HG02970 (cell line): ENCODE measurements at regions not wholly inside any gene's neighbourhood (a gene's known extent, or its start where the extent isn't known, plus 50 kb on each side); places are given as distances from the start of the nearest gene placed in this dataset.
"Not testable (repeated sequence)": the region's sequence is repeated elsewhere in the genome, so short reads cannot be mapped to it uniquely, and the experiment has no call there.

Experiments used
- ATAC-seq: cut with Tn5 transposase; IDR thresholded peaks from one replicate; pipeline ENCODE4 v1.9.1; 2021; ENCODE audit warnings: mild to moderate bottlenecking, moderate library complexity, moderate number of reproducible peaks; ENCODE audit not compliant: unreplicated experiment, low FRiP score

DNA sequence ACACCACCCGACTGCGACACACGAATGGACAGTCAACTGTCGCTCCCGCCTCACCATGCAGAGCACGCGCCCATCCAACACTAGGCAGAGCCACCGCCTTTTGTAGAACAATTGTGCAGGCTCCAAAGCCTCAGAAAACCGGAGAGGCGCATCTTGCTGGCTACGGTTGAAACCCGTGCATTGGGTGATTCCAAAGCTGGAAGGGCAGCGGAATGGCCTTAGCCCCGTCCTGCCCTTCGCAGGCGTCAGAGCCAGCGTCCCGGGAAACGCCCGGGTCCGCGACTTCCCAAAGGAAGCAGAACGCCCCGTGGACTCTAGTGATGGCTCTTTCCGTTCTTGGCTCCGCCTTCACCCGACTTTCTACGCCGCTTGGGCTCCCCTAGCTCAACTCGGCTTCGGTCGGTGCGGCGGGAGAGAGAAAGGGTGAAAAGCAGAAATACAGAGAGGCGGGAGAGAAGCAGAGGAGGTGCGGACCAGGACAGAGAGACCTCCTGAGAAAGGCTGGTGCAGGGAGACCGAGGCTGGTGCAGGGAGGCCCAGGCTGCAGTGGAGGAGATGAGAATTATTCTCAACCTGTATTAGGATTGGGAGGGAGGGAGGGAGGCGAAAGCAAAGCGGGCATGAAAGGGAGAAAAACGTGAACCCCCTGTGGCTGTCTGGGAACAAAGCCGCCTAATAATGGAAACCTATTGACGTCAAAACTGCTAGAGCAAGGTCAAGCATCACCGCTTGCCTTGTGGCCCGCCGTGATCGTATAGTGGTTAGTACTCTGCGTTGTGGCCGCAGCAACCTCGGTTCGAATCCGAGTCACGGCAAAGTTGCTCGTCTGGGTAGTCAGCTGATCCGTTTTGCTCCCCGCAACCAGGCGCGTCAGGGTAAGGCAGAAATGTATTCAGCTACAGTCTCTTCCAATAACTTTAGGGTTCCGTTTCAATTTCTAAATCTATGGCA lies 99.5 kb downstream of the PRKAB2 start:
- ATAC-seq: no peak

DNA sequence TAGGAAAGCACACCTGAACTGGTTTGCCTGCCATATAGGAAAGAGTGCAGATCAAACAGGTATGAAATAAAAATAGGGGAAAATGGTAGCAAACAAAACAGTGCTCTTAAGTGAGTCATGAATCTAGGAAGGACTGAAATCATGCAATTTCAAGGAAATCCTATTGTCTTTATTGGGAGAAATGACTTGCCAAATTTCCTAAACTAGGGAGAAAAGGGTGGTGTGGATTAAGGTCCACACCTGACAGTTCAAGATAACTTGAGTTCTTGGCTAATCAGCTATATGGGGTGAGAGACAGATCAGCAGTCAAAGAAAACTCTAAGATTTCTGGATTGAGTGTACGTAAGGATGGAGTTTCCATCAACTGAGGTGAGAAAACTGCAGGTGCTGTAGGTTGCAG lies 101.1 kb downstream of the PRKAB2 start:
- ATAC-seq: no peak

DNA sequence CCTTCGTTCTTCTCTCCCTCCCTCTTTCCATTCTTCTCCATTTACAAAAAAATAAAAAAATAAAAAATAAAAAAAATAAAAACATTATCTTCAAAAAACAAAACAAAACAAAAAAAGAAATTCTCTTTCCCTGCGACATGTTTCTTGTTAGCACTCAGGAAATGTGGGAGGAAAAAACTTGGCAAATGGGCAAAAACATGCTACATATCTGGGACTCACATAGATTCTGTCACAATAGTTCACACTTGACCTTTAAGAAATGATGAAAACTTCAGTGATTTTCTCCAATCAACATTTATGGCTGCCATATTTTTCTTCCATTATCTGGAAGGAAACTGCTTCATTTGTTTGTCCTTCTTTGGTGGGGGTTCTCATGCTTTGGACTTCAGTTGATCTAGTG lies 109.3 kb downstream of the PRKAB2 start:
- ATAC-seq: no peak

DNA sequence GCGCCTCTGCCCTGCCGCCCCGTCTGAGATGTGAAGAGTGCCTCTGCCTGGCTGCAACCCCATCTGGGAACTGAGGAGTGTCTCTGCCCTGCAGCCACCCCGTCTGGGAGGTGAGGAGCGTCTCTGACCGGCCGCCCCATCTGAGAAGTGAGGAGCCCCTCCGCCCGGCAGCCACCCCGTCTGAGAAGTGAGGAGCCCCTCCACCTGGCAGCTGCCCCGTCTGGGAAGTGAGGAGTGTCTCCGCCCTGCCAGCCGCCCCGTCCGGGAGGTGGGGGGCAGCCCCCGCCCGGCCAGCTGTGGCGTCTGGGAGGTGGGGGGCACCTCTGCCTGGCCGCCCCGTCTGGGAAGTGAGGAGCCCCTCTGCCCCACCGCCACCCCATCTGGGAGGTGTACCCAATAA lies 110.4 kb downstream of the PRKAB2 start:
- not testable (repeated sequence) for ATAC-seq

DNA sequence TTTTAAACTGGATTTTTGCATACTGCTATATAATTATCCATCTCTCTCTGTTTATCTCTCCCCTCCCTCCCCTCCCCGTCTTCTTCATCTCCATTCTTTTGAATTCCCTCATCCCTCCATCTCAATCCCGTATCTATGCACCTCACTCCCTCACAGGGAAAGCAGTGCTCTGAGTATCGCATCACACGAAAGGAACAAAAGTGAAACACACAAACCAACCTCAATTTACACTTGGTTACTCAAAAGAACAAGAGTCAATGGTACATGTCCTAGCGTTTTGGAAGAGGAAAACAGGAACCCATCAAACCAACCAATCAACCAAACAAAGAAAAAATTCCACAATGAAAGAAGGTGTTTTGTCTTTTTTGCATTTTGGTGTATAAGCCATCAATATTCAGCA lies 115.1 kb downstream of the NBPF12 start:
- ATAC-seq: no peak

DNA sequence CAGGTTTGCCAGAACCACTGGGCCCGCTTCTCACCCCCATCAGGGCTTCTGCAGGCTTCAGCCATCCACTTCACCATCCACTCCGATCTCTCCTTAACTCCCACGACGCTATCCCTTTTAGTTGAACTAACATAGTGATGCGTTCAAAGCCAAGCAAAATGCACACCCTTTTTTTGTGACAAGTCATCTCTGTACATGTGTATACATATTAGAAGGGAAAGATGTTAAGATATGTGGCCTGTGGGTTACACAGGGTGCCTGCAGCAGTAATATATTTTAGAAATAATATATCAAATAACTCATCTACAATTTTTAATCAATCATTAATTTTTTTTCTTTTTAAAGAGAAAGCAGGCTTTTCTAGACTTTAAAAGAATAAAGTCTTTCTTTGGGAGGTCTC lies 114.6 kb downstream of the NBPF12 start:
- ATAC-seq: no peak

DNA sequence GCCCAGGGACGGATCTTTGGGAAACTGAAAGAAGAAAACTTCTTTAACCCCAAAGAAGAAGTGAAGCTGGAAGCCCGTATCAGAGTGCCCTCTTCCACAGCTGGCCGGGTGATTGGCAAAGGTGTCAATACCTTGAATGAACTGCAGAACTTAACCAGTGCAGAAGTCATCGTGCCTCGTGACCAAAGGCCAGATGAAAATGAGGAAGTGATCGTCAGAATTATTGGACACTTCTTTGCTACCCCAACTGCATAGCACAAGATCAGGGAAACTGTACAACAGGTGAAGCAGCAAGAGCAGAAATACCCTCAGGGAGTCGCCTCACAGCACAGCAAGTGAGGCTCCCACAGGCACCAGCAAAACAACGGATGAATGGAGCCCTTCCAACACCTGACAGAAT lies 114.0 kb downstream of the NBPF12 start:
- ATAC-seq: no peak

DNA sequence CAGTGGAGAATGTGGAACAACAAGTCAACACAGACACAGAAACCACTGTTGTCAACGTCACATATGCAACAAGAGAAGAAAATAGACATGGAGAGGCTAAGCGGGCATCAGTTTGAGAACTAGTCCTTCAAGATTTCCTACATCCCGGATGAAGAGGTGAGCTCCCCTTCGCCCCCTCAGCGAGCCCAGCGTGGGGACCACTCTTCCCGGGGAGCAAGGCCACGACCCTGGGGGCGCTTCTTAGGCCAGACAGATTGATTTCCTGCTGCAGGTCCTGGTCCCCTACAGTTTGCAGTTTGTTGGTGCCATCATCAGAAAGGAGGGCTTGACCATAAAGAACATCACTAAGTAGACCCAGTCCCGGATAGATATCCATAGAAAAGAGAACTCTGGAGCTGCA lies 113.0 kb downstream of the NBPF12 start:
- ATAC-seq: no peak

DNA sequence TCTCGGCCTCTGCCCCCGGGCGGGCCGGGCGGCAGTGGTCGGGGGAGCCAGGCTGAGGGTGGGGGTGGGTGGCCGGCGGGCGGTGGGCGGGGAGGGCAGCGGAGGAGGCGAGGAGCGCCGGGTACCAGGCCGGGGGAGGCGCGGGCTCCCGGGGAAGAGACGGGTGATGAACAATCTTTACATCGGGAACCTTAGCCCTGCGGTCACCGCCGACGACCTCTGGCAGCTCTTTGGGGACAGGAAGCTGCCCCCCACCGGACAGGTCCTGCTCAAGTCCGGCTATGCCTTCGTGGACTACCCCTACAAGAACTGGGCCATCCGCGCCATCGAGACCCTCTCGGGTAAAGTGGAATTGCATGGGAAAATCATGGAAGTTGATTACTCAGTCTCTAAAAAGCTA lies 112.5 kb downstream of the NBPF12 start:
- ATAC-seq: no peak

DNA sequence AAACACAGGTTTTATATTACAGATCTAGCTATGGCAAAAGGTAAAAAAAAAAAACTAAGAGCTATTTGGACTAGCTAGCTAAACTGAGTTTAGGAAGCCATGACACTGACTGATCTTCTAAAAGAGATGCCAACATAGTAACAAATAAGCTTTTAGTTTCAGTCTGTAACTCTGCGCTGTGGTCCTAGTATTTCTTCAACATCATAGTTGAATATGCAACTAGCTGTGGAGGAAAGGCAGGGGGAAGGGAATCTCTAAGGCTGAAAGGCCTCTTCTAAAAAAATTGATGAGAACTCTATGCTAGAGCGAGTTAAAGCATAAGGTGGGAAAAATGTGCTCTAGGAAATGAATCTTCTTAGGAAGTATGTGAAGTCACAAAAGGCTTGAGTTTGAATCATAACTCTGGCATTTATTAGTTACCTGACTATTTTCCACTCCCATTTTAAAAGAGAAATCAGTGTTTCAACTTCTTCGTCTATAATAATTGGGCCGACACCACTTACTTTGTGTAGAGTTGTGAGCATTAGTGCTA lies 108.8 kb downstream of the NBPF12 start:
- not testable (repeated sequence) for ATAC-seq

DNA sequence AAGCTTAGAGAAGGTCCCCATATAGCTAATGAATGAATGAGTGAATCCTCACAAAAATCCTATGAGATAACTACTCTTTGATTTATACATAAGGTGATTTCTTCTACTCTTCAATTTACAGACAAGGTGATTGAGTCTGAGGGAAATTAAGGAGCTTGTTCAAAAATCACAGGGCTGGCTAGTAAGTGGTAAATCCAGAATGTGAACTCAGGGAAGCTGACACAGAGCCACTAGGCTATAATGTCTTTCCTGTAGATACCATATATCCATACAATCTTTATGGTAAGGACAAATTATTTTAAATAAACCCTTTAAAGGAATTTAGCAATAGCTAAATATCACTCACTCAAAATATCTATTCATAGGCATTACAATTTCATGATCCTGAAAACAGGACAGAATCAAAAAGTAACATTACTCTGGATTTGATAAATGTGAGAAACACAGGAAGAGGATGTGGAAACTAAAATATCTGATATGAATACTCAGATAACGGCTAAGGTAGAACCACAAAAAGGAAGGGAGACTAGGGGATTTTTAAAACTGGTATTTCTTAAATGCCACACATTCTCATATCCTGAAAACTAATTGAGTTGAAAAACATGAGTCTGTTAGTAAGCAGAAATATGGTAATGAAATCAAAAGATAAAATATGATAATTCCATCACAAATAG lies 108.2 kb downstream of the NBPF12 start:
- ATAC-seq: no peak
